Coronary artery (tissue), 2 donors: ENCODE measurements at regions not wholly inside any gene's neighbourhood (a gene's known extent, or its start where the extent isn't known, plus 50 kb on each side); places are given as distances from the start of the nearest gene placed in this dataset.
"Not testable (repeated sequence)": the region's sequence is repeated elsewhere in the genome, so short reads cannot be mapped to it uniquely, and the experiment has no call there.

Experiments used
- DNase-seq: peaks from one replicate; pipeline ENCODE4 v3.0.0-alpha.2; 2017; ENCODE audit warnings: low spot score
- H3K27ac ChIP-seq, 2 donors: fragments of 200-600 bp; sonication (generic); one replicate each; pipeline ENCODE4 v1.5.1; 2016 to 2019
- H3K4me3 ChIP-seq: fragments of 200-600 bp; sonication (generic); 2 replicates; pipeline ENCODE4 v1.5.1; 2016; ENCODE audit warnings: mild to moderate bottlenecking, moderate library complexity
- CTCF ChIP-seq: fragments of 200-600 bp; sonication (generic); IDR thresholded peaks from one replicate; pipeline ENCODE4 v1.5.1; 2019; ENCODE audit warnings: antibody characterized with exemption

- TF ChIP-seq CTCF: no peak
- Histone ChIP-seq H3K27ac (no peak overlapping the region), H3K4me3 (no peak overlapping the region)
- DNase-seq: no peak
Observed at GRCh38 chr4:58871509-58871908, 1761.3 kb upstream of the IGFBP7 start.

GRCh38 chr4:58849026-58849425 lies 1738.8 kb upstream of the IGFBP7 start:
- no peak overlapping the region for H3K27ac ChIP-seq
- TF ChIP-seq CTCF: no peak
- H3K4me3 ChIP-seq: no peak overlapping the region
- no peak for DNase-seq

- Histone ChIP-seq H3K4me3 (no peak overlapping the region), H3K27ac (no peak overlapping the region)
- no peak for DNase-seq
- TF ChIP-seq CTCF: no peak
Observed at GRCh38 chr4:58843455-58843854, 1733.3 kb upstream of the IGFBP7 start.

GRCh38 chr4:58833126-58833525 lies 1722.9 kb upstream of the IGFBP7 start:
- DNase-seq: no peak
- no peak for TF ChIP-seq CTCF

GRCh38 chr4:58825278-58825677 lies 1715.1 kb upstream of the IGFBP7 start:
- DNase-seq: no peak
- Histone ChIP-seq H3K27ac (no peak overlapping the region), H3K4me3 (no peak overlapping the region)
- TF ChIP-seq CTCF: no peak

More at GRCh38 chr4:58833126-58833525, 1722.9 kb upstream of the IGFBP7 start:
- no peak overlapping the region for H3K4me3 ChIP-seq
- no peak overlapping the region for H3K27ac ChIP-seq

- DNase-seq, H3K4me3 ChIP-seq, H3K27ac ChIP-seq: not testable (repeated sequence)
Observed at GRCh38 chr4:58818560-58818959, 1708.4 kb upstream of the IGFBP7 start.

GRCh38 chr4:58809948-58810347 lies 1699.8 kb upstream of the IGFBP7 start:
- Histone ChIP-seq H3K4me3 (no peak overlapping the region), H3K27ac (no peak overlapping the region)
- TF ChIP-seq CTCF: no peak
- DNase-seq: no peak

GRCh38 chr4:58809366-58809765 lies 1699.2 kb upstream of the IGFBP7 start:
- TF ChIP-seq CTCF: no peak
- no peak for DNase-seq
- no peak overlapping the region for H3K4me3 ChIP-seq
- no peak overlapping the region for H3K27ac ChIP-seq
